ENCODE measurements at regions not wholly inside any gene's neighbourhood (a gene's known extent, or its start where the extent isn't known, plus 50 kb on each side); places are given as distances from the start of the nearest gene placed in this dataset.

GRCh38 chr2:150846691-150847090 is 359.2 kb upstream of the RND3 start:
- no peaks in the 10 kb centered on the region for H3K27me3 ChIP-seq (ENCODE audit: insufficient read depth, low read length)
- H3K79me2 ChIP-seq (ENCODE audit: insufficient read depth, low read length): no peaks in the 10 kb centered on the region
- H3K36me3 ChIP-seq (ENCODE audit: control insufficient read depth in 1 of 2, insufficient read depth in 2 of 2, low read length in 2 of 2): no peaks in the 10 kb centered on the region
- H2AFZ ChIP-seq (ENCODE audit: low read depth, low read length, poor library complexity, severe bottlenecking): no peak overlapping the region
- no peak overlapping the region for H3K4me2 ChIP-seq (ENCODE audit: low read length)
- ATAC-seq (no peak), DNase-seq (ENCODE audit: low read depth, low spot score) (no peak)
- H3K4me3 ChIP-seq (replicated peaks in 1 of 2; ENCODE audit: low read depth in 1 of 2, low read length in 2 of 2): no peak overlapping the region
- ChIA-PET RAD21 (ENCODE audit: low non-redundant PET in 1 of 2, low total read pairs in 2 of 2, uncharacterized antibody in 2 of 2, unreplicated experiment in 2 of 2) (no interaction called here), POLR2A (no interaction called here), CTCF (no interaction called here)
- H4K20me1 ChIP-seq (ENCODE audit: insufficient read depth): no peaks in the 10 kb centered on the region
- H3K4me1 ChIP-seq (ENCODE audit: control insufficient read depth in 1 of 2, insufficient read depth in 2 of 2, low read length in 2 of 2): no peaks in the 10 kb centered on the region
- intact Hi-C loops (cut with micrococcal nuclease): no loop called here
- no peaks in the 10 kb centered on the region for H3K9me2 ChIP-seq (ENCODE audit: insufficient read depth)
- H3K9me3 ChIP-seq (ENCODE audit: control insufficient read depth in 1 of 2, insufficient read depth in 1 of 2, low read depth in 1 of 2, low read length in 2 of 2): no peaks in the 10 kb centered on the region
- H3K9ac ChIP-seq (ENCODE audit: low read length): no peak overlapping the region
- BruUV-seq (replicated peaks): no TSS peak
- TF ChIP-seq YY1 (IDR thresholded peaks at IDR 0.05; ENCODE audit: extremely low read depth, insufficient replicate concordance, low read depth, low read length) (no peak), CBX3 (IDR thresholded peaks at IDR 0.05; ENCODE audit: low read depth) (no peak), EZH2phosphoT487 (IDR thresholded peaks at IDR 0.05; ENCODE audit: borderline replicate concordance) (no peak), ZBTB33 (IDR thresholded peaks at IDR 0.05; ENCODE audit: extremely low read depth, insufficient replicate concordance, low read length) (no peak), ELF1 (IDR thresholded peaks at IDR 0.05; ENCODE audit: borderline replicate concordance, low read depth) (no peak), EZH2 (IDR thresholded peaks at IDR 0.05) (no peak), JUND (IDR thresholded peaks at IDR 0.05) (no peak), CEBPB (IDR thresholded peaks at IDR 0.05; ENCODE audit: low read depth) (no peak), ATF3 (IDR thresholded peaks at IDR 0.05) (no peak), FOSL1 (IDR thresholded peaks at IDR 0.05; ENCODE audit: low read depth) (no peak), REST (IDR thresholded peaks at IDR 0.05; ENCODE audit: low read depth) (no peak), POLR2AphosphoS5 (IDR thresholded peaks at IDR 0.05; ENCODE audit: low read depth, low read length) (no peak), SRF (IDR thresholded peaks at IDR 0.05; ENCODE audit: low read depth) (no peak)
- no peak overlapping the region for H3K27ac ChIP-seq (ENCODE audit: low read depth, low read length)
